Ectodermal cell (in vitro differentiated cells): ENCODE measurements at regions not wholly inside any gene's neighbourhood (a gene's known extent, or its start where the extent isn't known, plus 50 kb on each side); places are given as distances from the start of the nearest gene placed in this dataset.

Source experiments
- H3K27ac ChIP-seq: 2 replicates; pipeline ENCODE4 v1.7.0; 2013; ENCODE audit warnings: mild to moderate bottlenecking, low read depth, low read length; ENCODE audit not compliant: insufficient read depth, poor library complexity, severe bottlenecking
- H3K27me3 ChIP-seq: 2 replicates; pipeline ENCODE4 v1.7.0; 2013; ENCODE audit warnings: mild to moderate bottlenecking, low read length; ENCODE audit not compliant: insufficient read depth, control insufficient read depth, poor library complexity, severe bottlenecking
- H3K36me3 ChIP-seq: one replicate; pipeline ENCODE4 v1.7.0; 2013; ENCODE audit warnings: low read length; ENCODE audit not compliant: control insufficient read depth, insufficient read depth
- H3K4me1 ChIP-seq: one replicate; pipeline ENCODE4 v1.7.0; 2013; ENCODE audit warnings: low read length; ENCODE audit not compliant: control insufficient read depth, insufficient read depth
- H3K4me3 ChIP-seq: 2 replicates; pipeline ENCODE4 v1.7.0; 2013; ENCODE audit warnings: low read depth, low read length, control low read depth; ENCODE audit not compliant: insufficient read depth
- H3K9me3 ChIP-seq: 2 replicates; pipeline ENCODE4 v1.7.0; 2013; ENCODE audit warnings: mild to moderate bottlenecking, low read length, moderate library complexity; ENCODE audit not compliant: control insufficient read depth
- WGBS, 2 experiments: methylation state at CpG; one replicate each; pipeline ENCODE4 v1.1.7; 2013; ENCODE audit warnings: missing lambda C conversion rate in 2 of 2; 5-methylcytosine and 5-hydroxymethylcytosine counted together

DNA sequence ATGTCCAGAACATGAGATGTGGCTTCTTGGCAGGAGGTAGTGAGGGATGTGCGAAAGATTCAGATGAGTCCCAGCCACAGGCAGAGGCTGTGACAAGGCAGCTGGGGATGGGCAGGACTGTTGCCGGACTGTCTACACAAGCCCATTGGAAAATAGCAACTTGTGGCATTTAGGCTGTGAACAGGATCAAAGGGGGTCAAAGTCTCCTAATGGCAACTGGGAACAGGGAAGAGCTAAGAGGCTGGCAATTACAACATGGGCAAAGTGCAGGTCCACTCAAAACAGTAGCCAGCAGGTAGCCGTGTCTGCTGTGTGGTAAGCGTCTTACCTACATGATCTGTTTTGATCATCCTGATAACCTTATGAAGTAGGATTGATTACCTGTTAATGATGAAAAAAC lies 254.2 kb upstream of the ZNF32 start:
- H3K9me3 ChIP-seq, result no peaks in the 10 kb centered on the region
- no peaks in the 10 kb centered on the region for H3K27me3 ChIP-seq
- no peak overlapping the region for H3K27ac ChIP-seq
- H3K4me3 ChIP-seq, result no peak overlapping the region
- no peaks in the 10 kb centered on the region for H3K36me3 ChIP-seq
- 95% methylated on average over 4 of the region's 4 CpGs for WGBS, 2 experiments
- no peaks in the 10 kb centered on the region for H3K4me1 ChIP-seq

DNA sequence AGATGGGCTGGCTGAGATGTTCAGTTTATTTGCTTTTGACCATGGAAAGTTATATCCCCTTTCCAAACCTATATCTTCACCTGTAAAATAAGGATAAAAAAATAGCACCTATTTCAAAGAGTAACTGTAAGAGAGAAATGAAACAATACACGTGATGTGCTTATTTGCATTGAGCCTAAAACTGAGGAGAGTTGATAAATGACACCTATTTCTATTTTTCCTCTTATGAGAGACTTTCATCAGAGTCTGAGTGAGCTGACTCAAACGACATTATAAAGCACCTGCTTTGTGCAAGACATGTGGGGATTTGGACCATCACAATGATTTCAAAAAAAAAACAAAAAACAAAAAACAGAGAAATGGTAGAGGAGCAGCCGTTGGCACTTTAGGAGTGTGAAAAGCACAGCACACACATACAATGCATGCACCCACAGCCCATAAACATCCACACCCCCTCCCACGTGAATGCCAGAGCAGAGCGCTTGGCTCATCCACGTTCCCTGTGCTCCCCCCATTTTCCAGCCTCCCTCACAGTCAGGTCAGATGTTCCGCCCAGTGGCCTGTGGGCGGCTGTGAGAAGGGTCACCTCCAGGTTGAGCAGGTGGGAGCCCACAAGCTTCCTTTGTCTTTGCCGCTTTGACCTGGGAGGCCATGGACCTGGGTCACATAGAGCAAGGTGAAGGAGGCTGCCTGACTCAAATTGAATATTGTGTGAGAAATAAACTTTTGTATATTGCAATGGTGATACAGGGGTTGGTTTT lies 253.2 kb upstream of the ZNF32 start:
- H3K36me3 ChIP-seq, result no peaks in the 10 kb centered on the region
- H3K27me3 ChIP-seq, result no peaks in the 10 kb centered on the region
- WGBS, 2 experiments, result 93% methylated on average over 7 to 9 of the region's 9 CpGs
- no peak overlapping the region for H3K27ac ChIP-seq
- H3K9me3 ChIP-seq, result no peaks in the 10 kb centered on the region
- H3K4me3 ChIP-seq, result no peak overlapping the region
- no peaks in the 10 kb centered on the region for H3K4me1 ChIP-seq

DNA sequence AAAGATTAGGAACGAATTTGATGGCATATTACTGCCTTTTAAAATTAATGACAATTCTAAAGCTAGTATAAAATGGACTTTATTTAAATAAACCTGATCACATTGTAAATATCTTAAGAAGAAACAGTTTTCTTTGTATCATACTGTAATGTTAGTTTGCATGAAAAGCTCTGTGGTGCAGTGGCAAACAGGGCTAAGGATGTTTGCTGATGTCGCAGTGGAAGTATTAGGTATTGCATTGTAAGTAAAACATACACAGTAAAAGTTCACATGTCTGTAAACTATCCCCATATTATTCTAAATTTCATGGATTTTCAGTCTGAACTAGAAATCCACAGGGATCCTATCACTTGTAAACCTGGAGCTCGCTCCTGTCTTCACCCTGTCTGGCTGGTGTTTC lies 252.6 kb upstream of the ZNF32 start:
- Histone ChIP-seq H3K9me3 (no peaks in the 10 kb centered on the region), H3K36me3 (no peaks in the 10 kb centered on the region), H3K4me1 (no peaks in the 10 kb centered on the region), H3K4me3 (no peak overlapping the region), H3K27me3 (no peaks in the 10 kb centered on the region), H3K27ac (no peak overlapping the region)
- WGBS, 2 experiments, result 77 to 97% methylated on average over 1 of the region's 3 CpGs

DNA sequence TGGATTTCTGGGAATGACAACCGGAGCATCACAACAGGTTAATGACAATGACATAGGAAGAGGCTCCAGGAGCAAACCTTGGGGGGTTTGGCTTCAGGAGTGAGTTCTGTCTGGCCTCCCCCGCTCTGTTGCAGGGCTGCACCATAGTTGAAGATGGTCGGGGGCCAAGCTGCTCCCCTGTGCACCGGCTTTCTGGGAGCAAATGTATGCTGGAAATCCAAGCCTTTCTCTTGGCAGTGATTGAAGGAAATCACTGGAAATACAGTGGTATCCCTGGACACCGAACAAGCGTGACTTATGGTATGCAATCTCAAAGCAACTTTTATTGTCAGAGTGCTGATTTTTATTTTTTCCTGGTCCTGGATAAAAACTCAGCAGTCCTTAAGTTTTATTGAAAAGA lies 251.9 kb upstream of the ZNF32 start:
- WGBS, 2 experiments, result 94% methylated on average over 6 of the region's 6 CpGs
- Histone ChIP-seq H3K4me1 (no peaks in the 10 kb centered on the region), H3K9me3 (no peaks in the 10 kb centered on the region), H3K27ac (no peak overlapping the region), H3K36me3 (no peaks in the 10 kb centered on the region), H3K4me3 (no peak overlapping the region), H3K27me3 (no peaks in the 10 kb centered on the region)

DNA sequence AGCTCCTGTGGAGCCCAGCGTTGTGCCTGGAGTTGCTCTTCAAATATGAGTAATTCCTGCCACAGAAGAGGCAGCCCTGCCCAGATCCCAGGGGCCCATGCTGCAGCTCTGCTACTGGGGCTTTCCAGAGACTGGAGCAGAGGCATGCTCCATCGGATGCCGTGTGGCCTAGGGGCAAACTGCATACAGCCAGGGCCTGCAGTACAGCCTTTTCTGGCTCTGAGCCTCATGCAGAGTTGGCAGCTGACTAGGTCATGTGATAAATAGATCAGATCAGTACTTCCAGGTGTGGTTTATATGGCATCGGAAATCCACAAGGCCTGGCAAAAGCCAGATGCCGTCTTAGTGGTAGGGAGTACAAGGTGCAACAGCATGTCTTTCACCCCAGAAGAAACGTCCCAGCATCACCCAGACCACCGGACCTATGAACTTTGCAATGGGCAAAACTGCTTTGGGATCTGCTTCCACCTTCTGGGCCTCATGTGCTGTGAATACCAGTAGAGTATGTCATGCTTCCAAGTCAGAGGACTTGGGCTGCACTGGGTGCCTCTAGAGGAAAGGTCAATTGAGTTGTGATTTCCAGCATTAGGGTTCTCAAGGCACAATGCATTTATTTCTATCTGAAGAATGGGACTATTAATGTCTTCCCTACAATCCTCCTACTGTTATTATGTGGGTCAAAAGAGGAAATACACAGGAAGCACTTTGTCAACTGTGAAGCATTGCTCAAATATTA lies 250.7 kb upstream of the ZNF32 start:
- WGBS, 2 experiments, result 93 to 96% methylated on average over 7 of the region's 7 CpGs
- H3K4me1 ChIP-seq, result no peaks in the 10 kb centered on the region
- H3K4me3 ChIP-seq, result no peak overlapping the region
- no peak overlapping the region for H3K27ac ChIP-seq
- H3K36me3 ChIP-seq, result no peaks in the 10 kb centered on the region
- no peaks in the 10 kb centered on the region for H3K27me3 ChIP-seq
- H3K9me3 ChIP-seq, result no peaks in the 10 kb centered on the region

DNA sequence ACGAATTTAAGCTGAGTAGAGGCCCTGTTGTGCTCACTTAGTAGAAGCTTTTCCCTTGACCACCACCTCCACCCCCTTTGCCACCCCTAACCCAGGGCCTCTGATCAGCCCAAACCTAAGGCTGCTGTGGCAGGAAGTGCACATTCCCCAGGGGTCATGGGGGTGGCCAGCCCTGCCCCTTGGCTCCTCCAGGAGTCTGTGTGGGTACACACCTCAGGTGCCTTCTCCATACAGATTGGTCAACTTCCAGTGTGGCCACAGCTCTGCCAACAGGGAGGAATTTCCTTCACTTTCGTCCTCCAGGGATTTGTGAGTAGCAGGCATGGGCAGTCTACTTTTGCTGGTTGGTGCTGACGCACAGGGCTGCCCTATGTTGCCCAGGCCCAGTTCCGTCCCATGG lies 249.9 kb upstream of the ZNF32 start:
- Histone ChIP-seq H3K27ac (no peak overlapping the region), H3K36me3 (no peaks in the 10 kb centered on the region), H3K9me3 (no peaks in the 10 kb centered on the region), H3K4me1 (no peaks in the 10 kb centered on the region), H3K27me3 (no peaks in the 10 kb centered on the region), H3K4me3 (no peak overlapping the region)
- WGBS, 2 experiments, result 96% methylated on average over 4 of the region's 4 CpGs

DNA sequence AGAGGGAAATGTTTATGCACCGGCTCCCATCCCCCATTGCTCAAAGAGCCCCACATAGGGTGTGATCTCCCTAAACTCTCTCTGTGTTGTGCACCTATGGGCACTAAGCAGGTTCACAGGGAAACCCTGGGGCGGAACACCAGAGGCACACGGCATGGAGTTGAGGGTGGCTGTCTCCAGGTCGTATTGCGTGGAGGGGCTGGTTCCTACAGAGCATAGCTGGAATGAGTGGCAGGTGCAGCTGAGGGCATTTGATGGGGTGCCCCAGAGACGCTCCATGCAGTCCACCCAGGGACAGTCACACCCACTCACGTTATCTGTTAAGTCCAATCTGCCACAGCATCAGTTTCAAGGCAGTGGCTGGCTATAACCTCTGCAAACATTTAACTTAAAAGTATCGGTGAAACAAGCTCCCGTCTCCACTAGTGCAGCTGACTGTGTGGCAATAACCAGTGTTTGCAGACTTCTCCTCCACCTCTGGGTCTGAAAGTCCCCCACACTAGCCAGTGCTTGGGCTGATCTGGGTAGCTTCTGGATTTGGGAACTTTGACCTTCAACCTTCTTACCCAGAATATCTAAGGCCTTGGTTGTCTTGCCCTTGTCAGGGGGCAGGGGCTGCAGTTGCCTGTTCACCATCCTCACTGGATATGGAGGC lies 249.2 kb upstream of the ZNF32 start:
- WGBS, 2 experiments, result 86 to 89% methylated on average over 9 of the region's 9 CpGs
- Histone ChIP-seq H3K36me3 (no peaks in the 10 kb centered on the region), H3K9me3 (no peaks in the 10 kb centered on the region), H3K4me3 (no peak overlapping the region), H3K27ac (no peak overlapping the region), H3K27me3 (no peaks in the 10 kb centered on the region), H3K4me1 (no peaks in the 10 kb centered on the region)

DNA sequence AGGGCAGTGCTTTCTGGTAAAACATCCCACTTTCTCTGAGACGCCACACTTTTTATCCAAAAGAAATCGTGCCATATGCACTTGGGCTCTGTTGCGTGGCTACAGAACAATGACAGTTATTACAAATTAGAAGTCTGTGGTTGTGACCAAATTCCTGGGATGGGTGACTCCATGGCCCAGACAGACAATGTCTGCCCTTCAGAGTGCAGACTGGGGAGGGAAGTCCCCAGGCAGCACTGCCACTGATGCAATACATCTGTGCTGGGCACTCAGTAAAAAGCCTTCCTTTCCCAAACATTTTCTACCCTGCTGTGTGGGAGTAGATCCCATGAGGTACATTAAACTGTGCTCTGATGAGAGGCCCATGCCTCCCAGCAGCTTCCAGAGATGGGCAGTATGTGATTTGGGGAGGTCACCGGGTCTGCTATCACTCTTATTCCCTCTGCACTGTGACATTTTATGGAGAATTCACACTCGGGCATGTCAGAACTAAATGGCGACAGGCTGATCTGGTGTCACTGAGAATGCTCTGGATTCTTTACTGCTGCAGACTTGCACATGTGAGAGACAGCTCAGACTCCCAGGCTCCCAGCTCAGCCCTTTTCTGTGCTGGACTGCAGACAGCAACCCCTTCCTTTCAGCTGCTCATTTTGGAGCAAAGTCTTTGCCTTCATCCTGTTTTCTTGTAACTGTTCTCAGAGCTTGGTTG lies 243.5 kb upstream of the ZNF32 start:
- H3K4me3 ChIP-seq, result no peak overlapping the region
- no peaks in the 10 kb centered on the region for H3K36me3 ChIP-seq
- H3K27me3 ChIP-seq, result no peaks in the 10 kb centered on the region
- WGBS, 2 experiments, result 92 to 94% methylated on average over 6 of the region's 6 CpGs
- no peaks in the 10 kb centered on the region for H3K9me3 ChIP-seq
- no peaks in the 10 kb centered on the region for H3K4me1 ChIP-seq
- no peak overlapping the region for H3K27ac ChIP-seq

DNA sequence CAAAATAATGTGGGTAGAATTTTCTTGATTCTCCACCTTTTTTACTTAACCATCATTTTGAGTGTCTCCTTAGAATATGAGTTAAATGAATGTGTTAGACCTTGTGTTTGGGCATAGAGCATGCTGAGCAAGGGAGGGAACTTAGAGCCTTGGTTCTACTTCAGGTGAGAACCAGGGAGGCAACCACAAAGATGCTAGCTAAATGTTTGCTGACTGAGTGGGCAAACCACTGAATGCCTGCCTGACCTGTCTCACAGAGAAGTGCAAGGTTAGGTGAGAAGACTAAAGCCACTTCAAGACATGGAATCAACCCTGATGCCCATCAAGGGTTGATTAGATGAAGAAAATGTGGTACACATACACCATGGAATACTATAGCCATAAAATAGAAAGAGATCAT lies 242.6 kb upstream of the ZNF32 start:
- no peaks in the 10 kb centered on the region for H3K27me3 ChIP-seq
- H3K4me3 ChIP-seq, result no peak overlapping the region
- H3K9me3 ChIP-seq, result no peaks in the 10 kb centered on the region
- no peaks in the 10 kb centered on the region for H3K36me3 ChIP-seq
- no peak overlapping the region for H3K27ac ChIP-seq
- no peaks in the 10 kb centered on the region for H3K4me1 ChIP-seq

DNA sequence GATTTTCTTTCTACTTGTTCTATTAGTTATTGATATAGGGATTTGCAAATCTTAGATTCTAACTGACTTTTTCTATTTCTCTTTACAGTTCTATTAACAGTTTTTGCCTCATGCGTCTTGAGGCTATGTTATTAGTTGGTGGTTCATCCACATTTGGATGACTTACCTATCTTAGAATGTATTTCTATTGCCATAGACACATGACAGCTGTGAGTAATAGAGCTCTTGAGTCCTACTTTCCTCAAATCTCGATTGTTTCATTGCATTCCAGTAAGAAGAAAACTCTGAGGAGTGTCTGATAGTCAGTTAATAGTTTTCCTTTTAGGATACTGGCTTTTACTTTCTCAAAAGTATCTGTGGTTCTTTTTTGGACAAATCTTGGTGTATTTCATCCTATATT lies 241.4 kb upstream of the ZNF32 start:
- H3K9me3 ChIP-seq, result no peaks in the 10 kb centered on the region
- H3K36me3 ChIP-seq, result no peaks in the 10 kb centered on the region
- WGBS, 2 experiments, result 86 to 94% methylated on average over 1 to 2 of the region's 2 CpGs
- H3K27ac ChIP-seq, result no peak overlapping the region
- no peak overlapping the region for H3K4me3 ChIP-seq
- no peaks in the 10 kb centered on the region for H3K4me1 ChIP-seq
- no peaks in the 10 kb centered on the region for H3K27me3 ChIP-seq
